Activated naive CD8-positive, alpha-beta T cell treated with anti-CD3 and anti-CD28 coated beads, Interleukin-2, amount 50 U/mL, for 24 hours (primary cell): ENCODE measurements at regions not wholly inside any gene's neighbourhood (a gene's known extent, or its start where the extent isn't known, plus 50 kb on each side); places are given as distances from the start of the nearest gene placed in this dataset.

ENCODE experiments used
- ATAC-seq: fragments of 150-1000 bp; cut with Tn5 transposase; one replicate; pipeline ENCODE4 v1.10.0; 2021
- DNase-seq: peaks from one replicate; pipeline ENCODE4 v3.0.0; 2021
- H3K27ac Mint-ChIP-seq: one replicate; pipeline ENCODE4 v1.8.0; 2021; ENCODE audit warnings: mild to moderate bottlenecking, mixed read lengths
- H3K27me3 Mint-ChIP-seq: one replicate; pipeline ENCODE4 v1.8.0; 2021; ENCODE audit warnings: mixed read lengths
- H3K36me3 Mint-ChIP-seq: one replicate; pipeline ENCODE4 v1.8.0; 2021; ENCODE audit warnings: low read depth, mixed read lengths
- H3K4me1 Mint-ChIP-seq: one replicate; pipeline ENCODE4 v1.8.0; 2021; ENCODE audit warnings: mixed read lengths
- H3K4me3 Mint-ChIP-seq: one replicate; pipeline ENCODE4 v1.8.0; 2021; ENCODE audit warnings: mild to moderate bottlenecking, moderate library complexity, mixed read lengths
- H3K9me3 Mint-ChIP-seq: one replicate; pipeline ENCODE4 v1.8.0; 2021; ENCODE audit warnings: mixed read lengths

DNA sequence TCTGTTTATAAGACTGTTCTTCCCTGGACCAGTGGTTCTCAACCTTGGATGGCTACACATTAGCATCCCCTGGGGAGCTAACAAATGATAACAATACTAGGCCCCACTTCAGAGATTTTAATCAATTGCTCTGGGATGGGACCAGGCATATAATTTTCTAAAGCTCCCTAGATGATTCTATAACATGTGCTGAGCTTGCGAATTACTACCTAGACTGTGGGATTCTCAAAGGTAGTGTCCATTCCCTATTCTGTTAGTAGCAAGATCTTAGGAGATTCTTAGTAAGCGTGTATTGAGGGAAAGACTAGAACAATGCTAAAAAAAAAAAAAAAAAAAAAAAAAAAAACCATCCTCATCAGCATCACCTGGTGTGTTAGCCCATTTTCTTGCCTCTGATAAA is 412.0 kb upstream of the CDH5 start:
- Mint-ChIP-seq H3K9me3 (peaks cover 4% of the 10 kb centered on the region), H3K27ac (no peak overlapping the region), H3K4me3 (no peak overlapping the region), H3K27me3 (peaks cover 2% of the 10 kb centered on the region), H3K4me1 (no peaks in the 10 kb centered on the region), H3K36me3 (no peaks in the 10 kb centered on the region)
- DNase-seq (no peak), ATAC-seq (no peak)

- Mint-ChIP-seq H3K27me3 (peaks cover 2% of the 10 kb centered on the region), H3K36me3 (no peaks in the 10 kb centered on the region), H3K9me3 (peaks cover 4% of the 10 kb centered on the region), H3K4me3 (no peak overlapping the region), H3K4me1 (no peaks in the 10 kb centered on the region), H3K27ac (no peak overlapping the region)
- DNase-seq: no peak
- no peak for ATAC-seq
Observed at GRCh38 chr16:65950211-65950610, 416.3 kb upstream of the CDH5 start.

DNA sequence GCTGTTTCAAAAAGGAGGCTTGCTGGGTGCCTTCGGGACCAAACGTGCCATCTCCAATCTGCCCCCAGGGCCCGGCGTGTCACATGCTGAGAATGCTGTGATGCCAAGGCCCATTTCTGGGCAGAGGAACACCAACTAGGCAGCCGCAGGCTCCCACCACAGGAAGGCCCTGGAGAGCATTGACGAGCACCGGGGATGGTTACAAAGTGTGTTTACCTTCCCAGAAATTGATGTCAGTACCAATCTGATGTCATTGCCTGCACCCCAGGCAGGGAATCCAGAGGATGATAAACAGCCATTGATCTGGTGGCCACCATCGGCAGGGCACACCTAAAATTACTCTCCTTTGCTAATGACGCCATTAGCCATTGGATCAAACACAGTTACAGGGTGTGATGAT is 418.1 kb upstream of the CDH5 start:
- Mint-ChIP-seq H3K4me1 (no peaks in the 10 kb centered on the region), H3K27me3 (no peaks in the 10 kb centered on the region), H3K4me3 (no peak overlapping the region), H3K36me3 (no peaks in the 10 kb centered on the region), H3K27ac (no peak overlapping the region), H3K9me3 (peaks cover 4% of the 10 kb centered on the region)
- ATAC-seq: no peak
- no peak for DNase-seq

DNA sequence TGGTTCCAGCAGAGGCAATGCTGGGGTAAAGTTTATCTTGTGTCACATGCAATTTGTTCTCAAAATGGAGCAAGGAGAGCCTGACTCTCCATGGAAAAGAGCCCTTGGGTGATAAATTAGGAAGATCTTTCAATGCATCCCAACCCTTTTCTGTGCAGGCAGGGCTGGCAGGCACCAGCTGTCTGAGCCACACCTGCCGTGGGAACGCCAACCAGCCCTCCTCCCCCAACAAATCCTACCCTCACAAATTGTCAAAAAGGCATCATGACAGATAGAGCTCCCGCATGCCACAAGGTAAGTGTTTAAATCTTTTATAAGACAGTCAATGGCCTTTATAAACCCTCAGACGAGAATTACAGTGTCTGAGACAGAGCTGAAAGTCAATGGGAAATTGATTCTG is 418.5 kb upstream of the CDH5 start:
- Mint-ChIP-seq H3K27me3 (no peaks in the 10 kb centered on the region), H3K9me3 (peaks cover 4% of the 10 kb centered on the region), H3K36me3 (no peaks in the 10 kb centered on the region), H3K27ac (no peak overlapping the region), H3K4me3 (no peak overlapping the region), H3K4me1 (no peaks in the 10 kb centered on the region)
- no peak for ATAC-seq
- no peak for DNase-seq

DNA sequence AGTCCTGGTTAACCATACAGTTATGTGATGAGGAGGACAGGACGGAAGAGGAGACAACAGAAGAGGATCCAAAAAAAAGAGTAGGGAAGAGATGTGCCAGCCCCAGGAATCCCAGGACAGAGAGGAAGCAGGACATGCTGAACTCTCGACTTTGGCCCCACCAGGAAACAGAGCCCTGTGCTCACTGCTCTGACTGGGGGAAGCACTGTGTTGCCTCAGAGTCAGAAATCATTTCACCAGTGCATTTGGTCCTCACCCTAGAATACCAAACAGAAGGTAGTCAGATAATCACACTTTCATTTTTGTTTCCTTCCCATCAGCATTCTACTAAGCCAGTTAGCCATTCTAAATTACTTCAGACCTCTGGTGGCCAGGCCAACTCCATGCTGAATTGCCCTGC is 421.0 kb upstream of the CDH5 start:
- no peaks in the 10 kb centered on the region for H3K36me3 Mint-ChIP-seq
- DNase-seq (no peak), ATAC-seq (no peak)
- no peaks in the 10 kb centered on the region for H3K4me1 Mint-ChIP-seq
- no peak overlapping the region for H3K27ac Mint-ChIP-seq
- H3K27me3 Mint-ChIP-seq: no peaks in the 10 kb centered on the region
- no peak overlapping the region for H3K4me3 Mint-ChIP-seq
- peaks cover 4% of the 10 kb centered on the region for H3K9me3 Mint-ChIP-seq

GRCh38 chr16:65944361-65944760 is 422.1 kb upstream of the CDH5 start:
- H3K9me3 Mint-ChIP-seq: peaks cover 4% of the 10 kb centered on the region
- no peaks in the 10 kb centered on the region for H3K27me3 Mint-ChIP-seq

DNA sequence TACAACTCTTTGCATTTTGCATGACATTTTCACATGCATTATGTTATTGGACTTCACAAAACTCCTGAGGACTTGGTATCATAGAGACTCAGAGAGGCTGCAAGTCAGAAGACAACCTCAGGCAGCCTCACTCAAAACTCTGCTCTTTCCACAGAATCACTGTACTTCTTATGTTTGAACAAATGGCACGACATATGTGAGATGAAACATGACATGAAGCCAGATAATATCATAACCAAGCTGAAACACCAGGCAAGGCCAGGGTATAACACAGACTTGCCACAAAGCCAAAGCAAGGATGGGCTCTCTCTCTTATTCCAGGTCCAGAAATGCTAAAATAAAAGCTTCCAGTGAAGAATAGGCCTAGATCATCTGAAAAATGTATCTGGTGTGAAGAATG is 425.8 kb upstream of the CDH5 start:
- Mint-ChIP-seq H3K4me3 (no peak overlapping the region), H3K36me3 (no peaks in the 10 kb centered on the region), H3K27me3 (no peaks in the 10 kb centered on the region), H3K4me1 (no peaks in the 10 kb centered on the region), H3K27ac (no peak overlapping the region), H3K9me3 (peaks cover 4% of the 10 kb centered on the region)
- ATAC-seq: no peak
- DNase-seq: no peak

More at GRCh38 chr16:65944361-65944760, 422.1 kb upstream of the CDH5 start:
- Mint-ChIP-seq H3K4me3 (no peak overlapping the region), H3K36me3 (no peaks in the 10 kb centered on the region), H3K27ac (no peak overlapping the region), H3K4me1 (no peaks in the 10 kb centered on the region)
- DNase-seq (no peak), ATAC-seq (no peak)

DNA sequence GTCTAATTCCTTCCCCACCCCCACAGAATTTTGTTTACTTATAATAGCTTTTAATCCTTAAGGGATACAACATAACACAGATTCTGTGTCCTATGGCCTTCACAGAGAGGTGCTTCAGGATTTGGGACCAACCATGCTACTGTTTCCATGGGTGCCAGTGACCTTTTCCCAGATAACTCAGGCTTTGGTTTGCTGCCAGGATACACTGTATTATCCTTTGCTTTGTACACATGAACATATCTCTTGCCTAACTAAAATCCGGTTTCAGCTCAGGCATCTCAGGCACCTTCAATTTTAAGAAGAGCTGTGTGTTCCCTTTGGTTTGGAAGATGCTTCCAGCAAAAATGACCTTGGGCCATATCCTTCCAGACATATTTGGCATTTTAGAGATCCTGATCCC is 428.4 kb upstream of the CDH5 start:
- ATAC-seq: no peak
- no peaks in the 10 kb centered on the region for H3K27me3 Mint-ChIP-seq
- no peak for DNase-seq
- H3K36me3 Mint-ChIP-seq: no peaks in the 10 kb centered on the region
- no peak overlapping the region for H3K4me3 Mint-ChIP-seq
- no peaks in the 10 kb centered on the region for H3K9me3 Mint-ChIP-seq
- H3K4me1 Mint-ChIP-seq: no peaks in the 10 kb centered on the region
- H3K27ac Mint-ChIP-seq: no peak overlapping the region

- H3K36me3 Mint-ChIP-seq: no peaks in the 10 kb centered on the region
- H3K4me3 Mint-ChIP-seq: no peak overlapping the region
- H3K9me3 Mint-ChIP-seq: no peaks in the 10 kb centered on the region
- H3K27ac Mint-ChIP-seq: no peak overlapping the region
- no peaks in the 10 kb centered on the region for H3K27me3 Mint-ChIP-seq
- no peaks in the 10 kb centered on the region for H3K4me1 Mint-ChIP-seq
- no peak for DNase-seq
- ATAC-seq: no peak
Observed at GRCh38 chr16:65937455-65937854, 429.0 kb upstream of the CDH5 start.

DNA sequence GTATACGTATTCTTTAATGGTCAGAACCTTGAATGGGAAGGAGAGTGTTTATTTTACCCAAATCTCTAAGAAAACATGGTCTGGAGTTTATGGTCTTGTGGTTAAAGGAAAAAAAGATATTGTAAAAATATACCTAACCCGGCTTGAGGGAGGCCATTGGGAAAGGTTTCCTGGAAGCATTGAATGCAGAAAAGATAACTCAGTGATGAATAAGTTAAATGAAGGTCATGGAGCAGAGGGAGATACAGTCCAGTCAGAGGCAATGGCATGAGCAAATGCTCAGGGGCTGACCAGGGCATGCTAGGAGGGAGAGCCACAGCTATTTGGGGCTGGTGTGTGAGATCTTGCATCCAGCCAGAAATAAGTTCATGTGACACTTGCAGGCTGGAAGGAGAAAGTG is 430.4 kb upstream of the CDH5 start:
- DNase-seq: no peak
- ATAC-seq: no peak
- H3K9me3 Mint-ChIP-seq: peaks cover 3% of the 10 kb centered on the region

GRCh38 chr16:65934443-65934842 is 432.0 kb upstream of the CDH5 start:
- H3K36me3 Mint-ChIP-seq: no peaks in the 10 kb centered on the region
- H3K27me3 Mint-ChIP-seq: no peaks in the 10 kb centered on the region
- DNase-seq (no peak), ATAC-seq (no peak)
- no peak overlapping the region for H3K4me3 Mint-ChIP-seq
- H3K9me3 Mint-ChIP-seq: peaks cover 4% of the 10 kb centered on the region
- H3K4me1 Mint-ChIP-seq: no peaks in the 10 kb centered on the region
- no peak overlapping the region for H3K27ac Mint-ChIP-seq

More for the DNA sequence above, 430.4 kb upstream of the CDH5 start:
- Mint-ChIP-seq H3K4me1 (no peaks in the 10 kb centered on the region), H3K36me3 (no peaks in the 10 kb centered on the region), H3K27me3 (no peaks in the 10 kb centered on the region), H3K4me3 (no peak overlapping the region), H3K27ac (no peak overlapping the region)

DNA sequence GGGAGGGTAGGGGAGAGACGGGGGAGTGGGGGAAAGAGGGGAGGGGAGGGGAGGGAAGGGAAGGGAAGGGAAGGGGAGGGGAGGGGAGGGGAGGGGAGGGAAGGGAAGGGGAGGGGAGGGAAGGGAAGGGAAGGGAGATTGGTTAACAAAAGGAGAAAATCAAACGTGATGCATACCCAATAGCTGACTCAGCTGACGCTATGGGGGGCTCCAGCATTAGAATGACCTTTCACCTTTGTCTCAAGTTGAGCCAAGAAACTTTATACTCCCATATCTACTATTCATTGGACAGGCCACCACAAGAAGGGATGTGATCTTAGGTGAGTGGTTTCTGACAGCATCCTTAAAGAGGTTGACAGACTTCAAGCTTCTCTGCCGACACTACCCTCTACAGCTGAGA is 432.8 kb upstream of the CDH5 start:
- DNase-seq (no peak), ATAC-seq (no peak)
- H3K9me3 Mint-ChIP-seq: peaks cover 9% of the 10 kb centered on the region
- H3K27ac Mint-ChIP-seq: no peak overlapping the region
- no peaks in the 10 kb centered on the region for H3K36me3 Mint-ChIP-seq
- no peaks in the 10 kb centered on the region for H3K27me3 Mint-ChIP-seq
- H3K4me3 Mint-ChIP-seq: no peak overlapping the region
- H3K4me1 Mint-ChIP-seq: no peaks in the 10 kb centered on the region

DNA sequence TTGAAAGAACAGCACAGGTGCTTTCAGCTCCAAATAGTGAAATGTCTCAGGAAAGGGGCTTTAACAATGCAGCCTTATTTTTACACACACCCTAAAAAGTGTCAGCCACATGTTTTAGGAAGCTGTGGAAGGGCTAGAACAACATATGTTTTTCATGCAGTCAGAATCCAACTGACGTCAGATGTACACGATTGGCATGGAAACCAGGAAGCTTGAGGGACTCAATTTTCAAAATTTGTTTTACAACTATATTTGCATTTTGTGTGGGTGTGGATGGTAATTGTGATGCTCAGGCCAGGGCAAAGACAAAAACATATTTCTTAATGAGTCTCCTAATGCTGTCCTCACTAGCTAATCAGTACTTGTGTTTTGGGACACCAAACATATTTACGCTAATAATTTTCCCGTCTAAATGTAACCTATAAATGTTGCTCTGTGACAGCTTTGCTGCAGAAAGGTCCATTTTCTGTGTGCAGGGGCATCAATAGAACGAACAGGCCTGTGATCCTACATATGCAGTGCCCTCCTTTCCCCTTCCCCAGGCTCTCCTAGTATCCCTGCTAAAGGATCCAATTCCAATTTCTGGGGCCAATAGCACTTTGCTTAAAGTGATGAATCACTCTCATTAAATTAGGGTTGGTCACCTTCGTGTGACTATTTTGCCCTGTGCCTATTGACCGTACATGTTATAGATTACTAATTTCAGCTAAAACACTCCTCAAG is 434.0 kb upstream of the CDH5 start:
- no peak for DNase-seq
- H3K27ac Mint-ChIP-seq: no peak overlapping the region
- H3K9me3 Mint-ChIP-seq: peaks cover 9% of the 10 kb centered on the region
- ATAC-seq: no peak
- H3K27me3 Mint-ChIP-seq: no peaks in the 10 kb centered on the region
- H3K4me3 Mint-ChIP-seq: no peak overlapping the region
- H3K4me1 Mint-ChIP-seq: no peaks in the 10 kb centered on the region
- H3K36me3 Mint-ChIP-seq: no peaks in the 10 kb centered on the region

- H3K4me3 Mint-ChIP-seq: no peak overlapping the region
Observed at GRCh38 chr16:65922923-65923322, 443.6 kb upstream of the CDH5 start.

GRCh38 chr16:65919986-65920376 is 446.5 kb upstream of the CDH5 start:
- DNase-seq (no peak), ATAC-seq (no peak)
- H3K4me3 Mint-ChIP-seq: no peak overlapping the region
- H3K9me3 Mint-ChIP-seq: no peaks in the 10 kb centered on the region
- H3K27ac Mint-ChIP-seq: no peak overlapping the region
- peaks cover 1% of the 10 kb centered on the region for H3K27me3 Mint-ChIP-seq
- H3K4me1 Mint-ChIP-seq: no peaks in the 10 kb centered on the region
- no peaks in the 10 kb centered on the region for H3K36me3 Mint-ChIP-seq

More at GRCh38 chr16:65922923-65923322, 443.6 kb upstream of the CDH5 start:
- H3K27ac Mint-ChIP-seq: no peak overlapping the region
- ATAC-seq (no peak), DNase-seq (no peak)
- H3K36me3 Mint-ChIP-seq: no peaks in the 10 kb centered on the region
- no peaks in the 10 kb centered on the region for H3K4me1 Mint-ChIP-seq
- H3K9me3 Mint-ChIP-seq: no peaks in the 10 kb centered on the region
- peaks cover 1% of the 10 kb centered on the region for H3K27me3 Mint-ChIP-seq
